HG03469 (cell line): ENCODE measurements at regions not wholly inside any gene's neighbourhood (a gene's known extent, or its start where the extent isn't known, plus 50 kb on each side); places are given as distances from the start of the nearest gene placed in this dataset.
"Not testable (repeated sequence)": the region's sequence is repeated elsewhere in the genome, so short reads cannot be mapped to it uniquely, and the experiment has no call there.

Experiments
- ATAC-seq: cut with Tn5 transposase; IDR thresholded peaks from one replicate; pipeline ENCODE4 v1.9.1; 2021; ENCODE audit warnings: mild to moderate bottlenecking, moderate library complexity, moderate number of reproducible peaks; ENCODE audit not compliant: unreplicated experiment

- no peak for ATAC-seq
Observed at GRCh38 chr14:28820677-28821076, 54.1 kb downstream of the FOXG1 start.

GRCh38 chr14:28821993-28822392, 55.4 kb downstream of the FOXG1 start:
- ATAC-seq: no peak

GRCh38 chr14:28823245-28823644, 56.7 kb downstream of the FOXG1 start:
- ATAC-seq: no peak

GRCh38 chr14:28830115-28830534, 63.5 kb downstream of the FOXG1 start:
- ATAC-seq: no peak

- ATAC-seq: peak; percentile 98
Observed at GRCh38 chr14:28831126-28831525, 64.5 kb downstream of the FOXG1 start.

- ATAC-seq: not testable (repeated sequence)
Observed at GRCh38 chr14:28842569-28842968, 76.0 kb downstream of the FOXG1 start.

- ATAC-seq: no peak
Observed at GRCh38 chr14:28867571-28867970, 101.0 kb downstream of the FOXG1 start.

- ATAC-seq: no peak
Observed at GRCh38 chr14:28870033-28870564, 103.5 kb downstream of the FOXG1 start.

GRCh38 chr14:28875934-28876571, 109.5 kb downstream of the FOXG1 start:
- no peak for ATAC-seq

- ATAC-seq: no peak
Observed at GRCh38 chr14:28876572-28876945, 110.0 kb downstream of the FOXG1 start.

- ATAC-seq: no peak
Observed at GRCh38 chr14:28877923-28878322, 111.3 kb downstream of the FOXG1 start.

GRCh38 chr14:28879573-28879996, 113.0 kb downstream of the FOXG1 start:
- no peak for ATAC-seq

- no peak for ATAC-seq
Observed at GRCh38 chr14:28886940-28887339, 120.4 kb downstream of the FOXG1 start.

- ATAC-seq: no peak
Observed at GRCh38 chr14:28895389-28895788, 128.8 kb downstream of the FOXG1 start.

GRCh38 chr14:28896337-28896736, 129.8 kb downstream of the FOXG1 start:
- no peak for ATAC-seq

GRCh38 chr14:28901631-28902030, 135.0 kb downstream of the FOXG1 start:
- no peak for ATAC-seq

- ATAC-seq: no peak
Observed at GRCh38 chr14:28902930-28903329, 136.3 kb downstream of the FOXG1 start.

GRCh38 chr14:28911521-28911920, 144.9 kb downstream of the FOXG1 start:
- ATAC-seq: no peak

GRCh38 chr14:28913056-28913455, 146.5 kb downstream of the FOXG1 start:
- no peak for ATAC-seq

- ATAC-seq: no peak
Observed at GRCh38 chr14:28926122-28926521, 159.5 kb downstream of the FOXG1 start.

GRCh38 chr14:28931999-28932398, 165.4 kb downstream of the FOXG1 start:
- no peak for ATAC-seq

- no peak for ATAC-seq
Observed at GRCh38 chr14:28936601-28937000, 170.0 kb downstream of the FOXG1 start.

GRCh38 chr14:28941758-28942157, 175.2 kb downstream of the FOXG1 start:
- ATAC-seq: no peak
